Ovary (tissue), 3 donors: ENCODE measurements at regions not wholly inside any gene's neighbourhood (a gene's known extent, or its start where the extent isn't known, plus 50 kb on each side); places are given as distances from the start of the nearest gene placed in this dataset.

Source experiments
- EP300 ChIP-seq: sonication (generic); formaldehyde crosslinking; IDR thresholded peaks from one replicate; pipeline ENCODE4 v1.6.1; 2017; ENCODE audit warnings: antibody characterized with exemption
- POLR2A ChIP-seq: fragments of 450-650 bp; IDR thresholded peaks from one replicate; pipeline ENCODE4 v1.6.1; 2017; ENCODE audit warnings: antibody characterized with exemption, mild to moderate bottlenecking, moderate library complexity
- TF ChIP-seq, protein P1 (sequence below), 3 donors: fragments of 450-650 bp in 2 of 3; fragments of 200-600 bp in 1 of 3; IDR thresholded peaks; one replicate each; pipeline versions ENCODE4 v1.5.1 to v1.8.0; 2016 to 2022; ENCODE audit warnings: antibody characterized with exemption in 3 of 3, mild to moderate bottlenecking in 1 of 3
- donor health status: DM: no; HTN: no; CAD: no.

DNA sequence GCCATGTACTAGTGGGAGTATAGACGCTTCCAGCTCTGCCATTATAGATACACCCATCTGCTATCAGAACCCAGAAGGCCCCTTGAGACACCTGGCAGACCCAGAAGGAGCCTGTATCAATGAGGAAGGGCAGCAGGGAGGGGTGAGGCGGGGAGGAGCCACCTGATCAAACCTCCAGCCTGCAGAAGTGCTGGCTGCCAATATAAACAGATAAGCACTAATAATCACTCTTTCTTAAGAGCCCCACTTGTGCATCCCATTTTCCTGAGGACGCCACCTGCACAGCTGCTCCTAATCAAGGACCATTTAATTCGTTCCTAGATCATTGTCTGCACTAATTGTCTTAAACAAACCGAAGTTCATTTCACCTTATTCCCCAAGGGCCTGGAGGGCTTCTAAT lies 75.0 kb upstream of the NEK6 start:
- TF ChIP-seq, protein P1, sequence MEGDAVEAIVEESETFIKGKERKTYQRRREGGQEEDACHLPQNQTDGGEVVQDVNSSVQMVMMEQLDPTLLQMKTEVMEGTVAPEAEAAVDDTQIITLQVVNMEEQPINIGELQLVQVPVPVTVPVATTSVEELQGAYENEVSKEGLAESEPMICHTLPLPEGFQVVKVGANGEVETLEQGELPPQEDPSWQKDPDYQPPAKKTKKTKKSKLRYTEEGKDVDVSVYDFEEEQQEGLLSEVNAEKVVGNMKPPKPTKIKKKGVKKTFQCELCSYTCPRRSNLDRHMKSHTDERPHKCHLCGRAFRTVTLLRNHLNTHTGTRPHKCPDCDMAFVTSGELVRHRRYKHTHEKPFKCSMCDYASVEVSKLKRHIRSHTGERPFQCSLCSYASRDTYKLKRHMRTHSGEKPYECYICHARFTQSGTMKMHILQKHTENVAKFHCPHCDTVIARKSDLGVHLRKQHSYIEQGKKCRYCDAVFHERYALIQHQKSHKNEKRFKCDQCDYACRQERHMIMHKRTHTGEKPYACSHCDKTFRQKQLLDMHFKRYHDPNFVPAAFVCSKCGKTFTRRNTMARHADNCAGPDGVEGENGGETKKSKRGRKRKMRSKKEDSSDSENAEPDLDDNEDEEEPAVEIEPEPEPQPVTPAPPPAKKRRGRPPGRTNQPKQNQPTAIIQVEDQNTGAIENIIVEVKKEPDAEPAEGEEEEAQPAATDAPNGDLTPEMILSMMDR (IDR thresholded peaks at IDR 0.05): no peak
- TF ChIP-seq POLR2A (no peak), EP300 (no peak)
